IMR-90 (cell line): ENCODE measurements at regions not wholly inside any gene's neighbourhood (a gene's known extent, or its start where the extent isn't known, plus 50 kb on each side); places are given as distances from the start of the nearest gene placed in this dataset.

Source experiments
- CTCF ChIP-seq: conservative IDR thresholded peaks from 2 replicates; pipeline ENCODE4 v1.5.1; 2012; ENCODE audit warnings: mild to moderate bottlenecking, low read depth, low read length, improper control_type of control experiment
- MAZ ChIP-seq: IDR thresholded peaks from 2 replicates; pipeline ENCODE4 v1.6.1; 2012; ENCODE audit warnings: low read depth, mild to moderate bottlenecking, low read length, improper control_type of control experiment, moderate library complexity, borderline replicate concordance
- POLR2A ChIP-seq: IDR thresholded peaks from 2 replicates; pipeline ENCODE4 v1.6.1; 2012; ENCODE audit warnings: mild to moderate bottlenecking, low read depth, low read length
- RCOR1 ChIP-seq: IDR thresholded peaks from 2 replicates; pipeline ENCODE4 v1.6.1; 2012; ENCODE audit warnings: mild to moderate bottlenecking, low read length, improper control_type of control experiment; ENCODE audit not compliant: insufficient replicate concordance

GRCh38 chr3:194080913-194081800 lies 54.8 kb upstream of the HES1 start:
- TF ChIP-seq MAZ (no peak), CTCF (no peak), RCOR1 (no peak), POLR2A (no peak)
